NAMALWA (cell line): ENCODE measurements at regions not wholly inside any gene's neighbourhood (a gene's known extent, or its start where the extent isn't known, plus 50 kb on each side); places are given as distances from the start of the nearest gene placed in this dataset.
"Not testable (repeated sequence)": the region's sequence is repeated elsewhere in the genome, so short reads cannot be mapped to it uniquely, and the experiment has no call there.

Experiments
- DNase-seq: peaks from one replicate; pipeline ENCODE4 v3.0.0-alpha.2; 2015; ENCODE audit warnings: low spot score

DNA sequence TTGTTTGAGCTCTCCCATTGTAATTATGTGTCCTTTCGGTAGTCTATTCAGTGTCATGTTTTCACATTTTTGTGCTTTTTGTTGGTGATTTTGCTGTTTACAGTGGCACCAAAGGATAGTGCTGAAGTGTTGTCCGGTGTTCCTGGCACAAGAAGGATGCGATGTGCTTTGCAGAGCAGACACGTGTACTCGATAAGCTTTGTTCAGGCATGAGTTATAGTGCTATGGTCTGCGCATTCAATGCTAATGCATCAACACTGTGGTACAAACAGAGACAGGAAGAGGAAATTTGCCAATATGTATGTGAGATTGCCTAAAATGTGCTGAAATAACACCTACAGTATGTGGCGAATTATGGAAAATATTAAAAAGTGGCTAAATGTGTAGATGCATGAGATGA is 913.4 kb upstream of the ACO1 start:
- DNase-seq = no peak

- DNase-seq = no peak
Measured at GRCh38 chr9:31486630-31487029, 897.8 kb upstream of the ACO1 start.

DNA sequence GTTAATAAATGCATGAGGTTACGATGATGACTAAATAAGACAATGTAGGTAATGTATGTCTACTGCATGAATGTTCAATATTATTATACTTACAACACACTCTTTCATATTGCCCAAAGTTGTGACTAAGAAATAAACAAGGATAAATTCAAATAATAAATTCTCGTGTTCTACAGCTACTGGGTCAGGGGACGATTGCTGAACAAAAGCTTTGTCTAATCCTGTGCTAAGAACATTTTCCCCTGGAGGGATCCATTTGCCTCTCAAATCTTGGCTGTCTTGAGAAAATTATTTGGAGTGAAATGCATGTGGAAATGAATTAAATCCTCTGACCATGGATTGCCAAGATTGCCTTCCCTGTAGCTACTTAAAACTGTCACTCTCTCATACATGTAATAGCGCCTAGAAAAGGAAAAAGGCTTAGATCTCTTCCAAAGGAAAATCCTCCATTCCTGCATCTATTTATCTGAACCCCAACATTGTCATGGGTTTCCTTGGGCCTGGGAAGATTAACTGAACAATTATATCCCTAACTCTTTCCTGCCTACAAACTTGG is 893.8 kb upstream of the ACO1 start:
- no peak for DNase-seq

DNA sequence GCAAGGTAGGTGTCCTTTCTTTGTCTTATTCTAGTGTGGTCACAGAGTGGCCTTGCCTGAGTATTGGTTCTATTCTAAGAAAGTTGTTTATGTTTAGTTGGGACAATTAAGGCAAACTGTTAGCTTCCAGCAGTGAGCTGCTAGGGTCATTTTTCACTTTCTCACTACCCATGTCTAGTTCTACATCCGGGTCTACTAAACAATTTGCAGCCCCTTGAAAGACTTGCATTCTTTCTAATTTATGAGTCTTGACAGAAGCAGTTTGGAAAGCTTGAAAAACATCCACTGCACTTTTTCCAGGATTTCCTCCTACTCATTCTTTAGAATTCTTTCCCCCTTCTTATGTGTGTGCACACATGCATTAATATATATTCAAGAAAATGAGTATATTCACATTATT is 892.2 kb upstream of the ACO1 start:
- no peak for DNase-seq

GRCh38 chr9:31500422-31500821 is 884.0 kb upstream of the ACO1 start:
- DNase-seq = no peak

- peak; percentile 25 for DNase-seq
Measured at GRCh38 chr9:31519011-31519410, 865.4 kb upstream of the ACO1 start.

- DNase-seq = no peak
Measured at GRCh38 chr9:31519424-31519823, 865.0 kb upstream of the ACO1 start.

DNA sequence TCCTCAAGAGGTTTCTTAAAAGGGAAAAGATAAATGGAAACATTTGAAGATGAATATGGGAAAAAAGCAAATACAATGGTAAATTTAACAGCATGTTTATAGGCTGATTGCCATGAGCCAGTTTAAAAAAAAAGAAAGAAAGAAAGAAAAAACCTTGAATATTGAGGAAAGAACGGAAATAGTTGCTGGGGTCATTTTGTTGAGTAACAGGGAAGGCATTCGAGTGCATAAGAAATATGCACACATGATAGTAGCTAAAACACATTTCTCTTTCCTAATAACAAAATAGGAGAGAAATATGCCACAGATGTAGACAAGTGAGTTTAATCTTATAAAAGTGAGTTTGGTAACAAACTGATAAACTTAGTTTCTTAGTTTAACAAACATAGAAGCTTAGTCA is 864.6 kb upstream of the ACO1 start:
- DNase-seq = no peak

DNA sequence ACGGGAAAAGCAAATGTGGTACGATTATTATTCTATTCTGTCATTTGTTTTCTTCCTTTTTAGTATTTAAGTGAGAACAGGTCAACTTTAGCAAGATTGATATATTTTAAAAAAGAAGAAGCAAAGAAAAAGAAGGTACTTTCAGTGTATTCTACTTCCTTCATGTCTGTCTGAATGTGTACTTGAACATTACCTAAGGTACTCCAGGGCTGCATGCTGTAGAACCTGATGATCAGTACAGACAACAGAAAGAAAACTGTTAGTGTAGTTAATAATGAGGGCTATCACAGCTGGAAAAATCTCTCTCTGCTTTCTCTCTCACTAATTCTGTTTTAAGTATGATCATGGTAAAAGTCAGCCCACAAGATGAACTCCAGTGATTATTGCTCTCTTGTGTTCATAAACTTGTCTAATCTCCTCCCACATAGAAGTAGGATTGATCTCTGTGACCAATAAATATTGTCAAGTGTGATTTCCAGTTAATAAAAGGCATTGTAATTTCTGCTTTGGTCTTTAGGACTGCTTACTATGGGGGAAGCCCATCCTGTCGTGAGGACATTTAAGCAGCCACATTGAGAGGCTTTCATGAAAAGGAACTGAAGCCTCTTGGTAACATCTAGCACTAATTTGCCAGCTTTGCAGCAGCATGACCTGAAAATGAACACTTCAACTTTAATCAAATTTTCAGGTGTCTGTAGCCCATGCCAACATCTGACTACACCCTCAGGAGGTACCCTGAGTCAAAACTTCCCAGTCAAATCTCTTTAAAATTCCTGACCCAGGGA is 864.0 kb upstream of the ACO1 start:
- DNase-seq = no peak

DNA sequence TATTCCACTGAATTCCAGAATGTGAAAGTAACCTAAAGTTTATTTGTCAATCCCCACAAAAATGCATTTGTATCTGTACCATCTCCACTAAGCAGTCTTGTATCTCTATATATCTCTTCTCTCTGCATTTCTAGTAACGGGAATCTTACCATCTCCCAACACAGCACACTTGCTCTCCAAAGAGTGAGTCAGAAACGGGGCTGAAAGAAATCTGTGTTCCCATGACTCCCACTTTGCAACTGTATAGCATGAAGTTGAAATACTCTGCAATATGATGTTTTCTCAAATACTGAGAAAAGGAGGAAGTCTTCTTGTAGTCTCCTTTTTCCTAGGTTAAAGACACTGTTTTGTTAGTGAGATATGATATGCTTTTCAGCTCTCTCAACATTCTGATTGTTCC is 848.8 kb upstream of the ACO1 start:
- no peak for DNase-seq

DNA sequence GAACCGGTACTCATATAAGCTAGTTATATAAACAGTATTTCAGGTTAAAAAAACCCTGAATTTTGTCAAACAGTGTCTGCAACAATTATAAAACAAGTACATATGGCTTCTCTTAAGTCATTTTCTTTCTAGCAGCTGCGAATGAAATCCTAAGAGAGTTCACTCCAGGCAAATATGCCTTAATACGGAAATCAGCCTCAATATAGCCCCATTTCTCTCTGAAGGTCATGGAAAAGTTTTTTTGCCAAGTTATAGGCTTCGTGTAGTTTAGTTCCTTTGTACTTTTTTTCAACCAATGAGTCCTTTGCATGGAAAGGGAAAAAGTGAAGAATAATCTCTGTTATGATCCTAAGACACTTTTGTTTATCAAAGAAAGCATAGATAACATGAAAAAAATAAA is 848.0 kb upstream of the ACO1 start:
- no peak for DNase-seq

DNA sequence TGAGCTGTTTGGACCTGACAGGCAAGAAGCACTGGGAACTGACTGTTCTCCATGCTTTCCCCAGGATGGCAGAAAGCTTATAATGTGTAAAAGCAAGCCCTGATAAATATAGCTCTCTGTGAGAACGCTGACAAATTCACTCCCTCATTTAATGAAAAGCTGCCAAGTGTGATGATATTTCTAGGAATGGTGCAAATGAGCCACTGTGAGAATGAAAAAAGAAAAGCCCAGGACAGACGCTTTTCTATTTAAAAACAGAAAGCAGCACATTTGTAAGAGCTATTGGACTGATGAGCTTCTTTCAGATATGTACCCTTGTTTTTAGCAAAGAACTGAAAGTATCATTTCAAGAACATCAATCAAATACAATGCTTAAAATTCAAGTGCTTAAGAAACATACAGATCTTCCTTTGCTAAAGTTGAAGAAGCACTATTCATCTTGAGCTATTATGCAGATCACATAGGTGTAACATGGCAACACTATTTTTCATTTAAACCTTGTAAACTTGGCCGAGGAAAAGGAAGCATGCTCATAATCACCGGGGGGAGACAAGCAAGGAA is 842.6 kb upstream of the ACO1 start:
- no peak for DNase-seq

GRCh38 chr9:31542384-31543055 is 841.9 kb upstream of the ACO1 start:
- peak; percentile 46 for DNase-seq

DNA sequence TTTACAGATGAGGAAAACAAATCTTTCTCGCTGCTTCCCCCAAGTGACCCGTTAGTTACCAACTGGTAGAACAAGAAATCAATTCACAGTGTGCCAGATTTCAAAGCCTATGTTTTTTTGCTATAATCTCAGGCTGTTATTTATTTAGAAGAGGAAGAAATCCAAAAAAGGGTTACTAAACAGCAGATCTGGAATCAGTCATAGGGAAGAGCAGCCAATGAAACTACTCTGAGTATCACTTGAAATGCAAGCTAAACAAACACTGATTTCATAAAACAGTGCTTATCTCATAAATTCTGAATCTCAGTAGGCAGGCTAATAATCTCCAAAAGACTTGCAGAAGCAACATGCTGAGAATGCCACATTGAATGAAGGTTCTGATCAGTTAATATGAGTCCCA is 829.5 kb upstream of the ACO1 start:
- no peak for DNase-seq

DNA sequence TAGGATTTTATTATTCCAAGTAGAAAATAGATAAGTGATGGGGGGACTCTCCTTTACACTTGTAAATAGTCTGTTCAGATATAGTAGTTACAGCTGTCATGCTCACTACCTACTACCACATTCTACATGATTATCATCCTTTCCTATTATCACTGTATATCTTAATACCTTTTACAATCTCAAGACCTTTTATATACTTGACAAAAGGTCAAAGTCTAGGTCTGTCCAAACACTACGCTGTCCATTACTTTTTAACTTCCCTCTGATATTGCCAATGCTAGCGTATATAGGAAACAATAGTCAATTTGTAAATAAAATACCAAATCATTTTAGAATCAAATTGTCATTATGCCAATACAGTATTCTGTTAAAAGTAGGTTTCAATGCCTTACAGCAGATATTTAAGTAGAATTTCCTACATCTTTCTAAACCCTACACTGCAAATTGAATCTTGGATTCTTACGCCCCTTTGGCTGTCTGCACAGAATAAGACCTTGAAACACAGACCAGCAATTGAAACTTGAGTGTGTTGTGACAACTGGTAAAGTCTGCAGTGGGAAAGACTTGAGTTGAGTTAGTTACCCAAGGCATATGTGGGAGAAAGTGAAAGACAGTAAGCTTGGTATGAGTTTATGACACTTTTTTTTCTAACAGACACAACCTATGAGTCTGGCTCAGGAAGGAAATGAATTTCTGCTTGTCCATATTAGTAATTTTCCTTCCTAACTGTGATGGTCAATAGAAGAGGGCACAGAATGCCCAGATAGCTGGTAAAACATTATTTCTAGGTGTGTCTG is 827.6 kb upstream of the ACO1 start:
- DNase-seq = no peak

DNA sequence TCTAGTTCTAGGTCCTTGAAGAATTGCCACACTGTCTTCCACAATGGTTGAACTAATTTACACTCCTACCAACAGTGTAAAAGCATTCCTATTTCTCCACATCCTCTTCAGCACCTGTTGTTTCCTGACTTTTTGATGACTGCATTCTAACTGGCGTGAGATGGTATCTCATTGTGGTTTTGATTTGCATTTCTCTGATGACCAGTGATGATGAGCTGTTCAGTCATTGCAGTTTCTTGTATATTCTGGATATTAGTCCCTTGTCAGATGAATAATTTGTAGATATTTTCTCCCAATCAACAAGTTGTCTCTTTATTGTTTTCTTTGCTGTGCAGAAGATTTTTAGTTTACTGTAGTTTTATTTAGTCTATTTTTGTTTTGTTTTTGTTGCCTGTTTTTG is 812.3 kb upstream of the ACO1 start:
- not testable (repeated sequence) for DNase-seq

- DNase-seq = no peak
Measured at GRCh38 chr9:31573561-31573960, 810.9 kb upstream of the ACO1 start.

DNA sequence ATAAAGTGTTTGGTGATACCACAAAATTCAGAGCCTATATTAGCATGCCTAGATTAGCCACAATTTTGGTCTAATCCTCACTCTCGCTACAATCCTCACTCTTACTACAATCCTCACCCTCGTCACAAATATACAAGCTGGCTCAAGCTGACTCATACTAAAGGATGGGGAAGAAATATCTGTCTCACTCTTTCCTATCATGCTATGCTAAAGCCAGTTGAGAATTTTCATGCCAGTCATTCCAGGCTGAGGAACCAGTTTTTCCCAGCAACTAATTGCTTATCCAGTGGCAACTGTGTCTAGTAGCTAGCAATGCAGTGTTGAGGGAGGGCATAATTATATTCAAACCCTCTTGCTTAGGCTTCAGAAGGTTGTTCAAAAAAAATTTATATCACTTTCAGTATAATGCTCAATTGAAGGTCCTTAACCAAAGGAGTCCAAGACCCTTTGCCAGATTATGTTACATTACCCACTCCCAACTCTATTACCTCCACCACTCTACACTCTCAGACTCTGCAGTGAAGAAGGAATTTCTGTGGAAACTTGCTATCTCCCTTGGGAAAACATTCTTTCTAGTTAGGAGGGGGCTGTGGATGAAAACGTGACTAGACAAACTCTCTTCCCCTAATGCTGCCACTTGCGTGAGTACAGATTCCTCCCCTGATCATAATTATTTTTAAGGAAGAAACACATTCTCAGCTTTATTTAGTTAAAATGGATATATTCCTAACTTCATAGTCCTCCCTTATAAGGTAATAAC is 810.3 kb upstream of the ACO1 start:
- no peak for DNase-seq

- DNase-seq = no peak
Measured at GRCh38 chr9:31582071-31582470, 802.4 kb upstream of the ACO1 start.

DNA sequence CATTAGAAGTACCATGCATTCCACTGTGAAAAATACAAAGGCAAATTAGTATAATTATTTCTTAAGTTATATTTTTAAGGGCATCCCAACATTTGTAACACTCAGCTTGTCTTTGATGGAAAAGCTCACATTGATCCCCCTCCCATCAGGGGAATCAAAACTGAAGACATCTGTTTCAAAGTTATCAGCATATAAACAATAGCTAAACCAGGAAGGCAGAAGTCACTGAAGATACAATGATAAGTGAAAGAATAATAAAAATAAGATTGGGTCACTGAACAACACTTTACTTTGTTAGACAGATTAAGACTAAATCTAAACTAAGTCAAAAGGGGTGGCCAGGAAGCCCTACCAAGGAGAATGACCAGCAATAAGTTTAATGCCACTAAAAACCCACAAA is 801.9 kb upstream of the ACO1 start:
- DNase-seq = no peak

DNA sequence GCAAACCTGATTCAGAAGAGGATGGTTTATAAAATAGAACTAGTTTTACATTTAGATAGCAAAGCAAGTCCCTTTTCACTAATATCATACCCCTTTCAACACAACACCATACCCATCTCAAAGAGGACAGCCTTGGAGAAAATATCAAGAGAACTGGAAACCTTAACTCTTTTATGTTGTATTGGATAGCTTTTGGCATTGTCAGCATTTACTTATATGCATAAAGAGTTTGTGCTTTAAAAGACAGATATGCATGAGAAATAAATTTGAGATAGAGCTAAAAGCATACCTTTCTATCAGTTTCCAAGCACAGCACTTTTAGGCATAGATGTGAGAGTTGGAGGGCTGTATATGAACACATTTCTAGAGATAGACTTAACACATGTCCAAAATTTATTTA is 799.3 kb upstream of the ACO1 start:
- DNase-seq = no peak

DNA sequence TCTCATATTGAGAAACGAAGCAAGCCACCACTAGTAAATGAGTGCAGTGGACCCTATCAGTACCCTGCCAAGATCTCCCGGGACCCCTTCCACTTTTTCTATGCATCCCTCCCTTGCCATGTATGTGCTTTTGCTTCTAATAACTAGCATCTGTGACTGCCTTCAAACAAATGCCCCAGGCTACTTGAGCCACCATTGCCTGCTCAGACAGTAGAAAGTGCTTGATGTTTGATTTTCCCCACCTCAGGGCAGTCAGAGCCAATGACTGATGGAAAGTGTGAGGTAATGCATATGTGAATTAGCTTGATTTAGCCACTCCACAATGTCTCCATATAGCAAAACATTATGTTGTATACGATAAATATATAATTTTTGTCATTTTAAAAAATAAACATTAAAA is 797.3 kb upstream of the ACO1 start:
- no peak for DNase-seq
